Activated CD4-positive, alpha-beta T cell treated with anti-CD3 and anti-CD28 coated beads, Interleukin-2, Interleukin-4, amounts not matched to agents 100 ng/mL and 50 ng/mL, durations not matched to agents 16 hours and 8 hours (primary cell): ENCODE measurements at regions not wholly inside any gene's neighbourhood (a gene's known extent, or its start where the extent isn't known, plus 50 kb on each side); places are given as distances from the start of the nearest gene placed in this dataset.
"Not testable (repeated sequence)": the region's sequence is repeated elsewhere in the genome, so short reads cannot be mapped to it uniquely, and the experiment has no call there.

Source experiments
- DNase-seq: peaks from one replicate; pipeline ENCODE4 v3.0.0-alpha.2; 2020; ENCODE audit warnings: low spot score

DNA sequence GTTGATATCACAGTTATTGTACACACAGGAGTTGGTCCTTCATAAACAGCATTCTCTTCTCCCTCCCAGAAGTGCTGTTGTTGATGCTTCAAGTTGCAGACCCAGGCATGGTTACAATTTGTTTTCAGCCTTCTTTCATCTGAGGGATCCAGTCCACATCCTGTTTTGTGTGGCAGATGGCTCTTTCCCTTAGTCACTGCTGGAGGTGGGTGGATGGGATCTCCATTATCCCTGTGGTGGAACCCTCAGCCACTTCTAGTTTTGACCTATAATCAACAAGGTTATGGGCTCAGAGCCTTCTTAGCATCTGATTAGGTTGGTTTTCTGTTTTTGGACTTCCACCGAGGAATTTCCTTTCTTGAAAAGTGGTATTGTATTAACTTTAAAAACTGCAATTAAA, 214.2 kb downstream of the SH2D4B start:
- no peak for DNase-seq

DNA sequence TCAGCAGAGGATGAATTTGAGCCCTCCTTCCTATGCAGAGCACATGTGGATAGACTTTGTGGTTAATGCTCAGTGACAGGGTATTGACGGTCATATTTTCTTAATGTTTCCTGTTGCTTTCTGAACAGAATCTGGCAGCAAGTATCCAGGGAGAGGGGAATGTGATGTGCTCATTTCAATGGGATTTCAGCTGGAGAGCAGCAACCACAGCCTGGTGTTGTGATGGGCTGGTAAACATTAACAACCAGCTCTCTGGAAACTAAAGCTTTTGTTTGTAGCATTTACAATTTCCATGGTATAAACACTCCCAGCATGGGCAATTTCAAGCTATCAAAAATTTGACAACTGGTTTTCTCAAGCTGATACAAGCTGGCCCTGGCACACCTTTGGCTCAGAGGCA, 215.9 kb downstream of the SH2D4B start:
- no peak for DNase-seq

GRCh38 chr10:80755893-80756292, 218.2 kb downstream of the SH2D4B start:
- no peak for DNase-seq

DNA sequence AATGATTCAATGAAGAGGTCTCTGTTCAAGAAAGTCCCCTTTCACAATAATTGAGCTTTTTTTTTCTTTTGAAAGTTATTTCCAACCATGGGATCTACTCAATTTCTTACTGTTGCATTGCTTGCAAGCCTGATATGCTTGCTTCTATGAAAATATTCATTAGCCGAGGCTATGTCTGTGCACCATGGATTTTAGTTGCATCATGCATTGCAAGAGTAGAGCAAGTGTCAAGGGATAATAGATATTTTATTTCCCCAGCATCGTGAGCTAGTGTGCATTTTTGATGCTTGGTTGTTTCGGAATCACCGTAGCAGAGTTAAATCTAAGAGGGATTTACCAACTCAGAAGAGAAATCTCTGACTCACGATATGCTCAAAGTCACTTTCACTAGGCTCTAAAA, 222.0 kb downstream of the SH2D4B start:
- no peak for DNase-seq

GRCh38 chr10:80760914-80761371, 223.2 kb downstream of the SH2D4B start:
- no peak for DNase-seq

DNA sequence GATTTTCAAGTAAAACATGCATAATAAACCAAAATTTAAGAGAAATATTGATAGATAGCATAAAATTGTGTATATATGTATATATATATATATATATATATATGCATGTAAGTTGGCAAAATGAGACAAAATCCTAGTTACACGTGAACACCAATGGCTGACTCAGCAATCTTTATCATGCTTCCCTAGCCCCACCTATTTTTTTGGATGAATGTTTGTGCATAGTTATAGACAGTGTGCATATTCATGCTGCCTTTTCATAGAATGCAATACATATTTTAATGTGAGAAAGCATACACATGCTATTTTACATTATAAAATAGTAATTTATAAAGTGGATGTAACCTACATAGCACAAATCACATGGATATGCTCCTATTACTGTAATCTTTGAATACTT, 230.3 kb downstream of the SH2D4B start:
- DNase-seq, result no peak

GRCh38 chr10:80769700-80770160, 232.0 kb downstream of the SH2D4B start:
- DNase-seq, result no peak

- DNase-seq, result no peak
Measured at GRCh38 chr10:80770239-80770638, 232.5 kb downstream of the SH2D4B start.

- DNase-seq, result no peak
Measured at GRCh38 chr10:80771285-80771684, 233.6 kb downstream of the SH2D4B start.

- no peak for DNase-seq
Measured at GRCh38 chr10:80771902-80772555, 234.3 kb downstream of the SH2D4B start.

DNA sequence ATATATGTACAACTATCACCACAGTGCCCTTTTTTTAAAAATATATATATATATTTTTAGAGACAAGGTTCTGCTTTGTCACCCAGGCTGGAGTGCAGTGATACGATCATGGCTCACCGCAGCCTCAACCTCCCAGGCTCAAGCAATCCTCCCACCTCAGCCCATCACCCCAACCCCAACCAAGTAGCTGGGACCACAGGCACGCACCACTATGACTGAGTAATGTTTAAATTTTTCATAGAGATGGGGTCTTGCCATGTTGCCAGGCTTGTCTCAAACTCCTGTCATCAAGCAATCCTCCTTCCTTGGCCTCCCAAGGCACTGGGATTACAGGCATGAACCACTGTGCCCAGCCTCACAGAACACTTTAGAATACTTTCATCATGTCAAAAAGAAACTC, 234.9 kb downstream of the SH2D4B start:
- DNase-seq, result no peak

DNA sequence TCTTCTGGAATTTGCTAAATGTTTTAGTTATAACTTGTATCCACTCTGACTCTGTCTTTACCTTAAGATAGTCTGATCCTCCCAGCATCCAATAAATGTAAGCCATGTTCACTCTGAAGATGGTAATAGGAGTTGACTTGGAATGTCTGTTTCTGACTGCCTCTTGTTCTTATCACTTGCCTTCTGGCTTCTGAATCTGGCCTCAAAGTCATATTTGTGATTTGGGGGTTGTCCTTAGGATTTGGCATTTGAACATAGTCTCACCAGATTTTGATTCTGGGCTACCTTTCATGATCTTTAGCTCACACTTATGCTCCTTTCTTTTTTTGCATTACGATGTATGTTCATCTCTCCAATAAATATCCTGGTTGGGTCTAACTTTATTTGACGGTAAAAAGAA, 247.0 kb downstream of the SH2D4B start:
- no peak for DNase-seq

DNA sequence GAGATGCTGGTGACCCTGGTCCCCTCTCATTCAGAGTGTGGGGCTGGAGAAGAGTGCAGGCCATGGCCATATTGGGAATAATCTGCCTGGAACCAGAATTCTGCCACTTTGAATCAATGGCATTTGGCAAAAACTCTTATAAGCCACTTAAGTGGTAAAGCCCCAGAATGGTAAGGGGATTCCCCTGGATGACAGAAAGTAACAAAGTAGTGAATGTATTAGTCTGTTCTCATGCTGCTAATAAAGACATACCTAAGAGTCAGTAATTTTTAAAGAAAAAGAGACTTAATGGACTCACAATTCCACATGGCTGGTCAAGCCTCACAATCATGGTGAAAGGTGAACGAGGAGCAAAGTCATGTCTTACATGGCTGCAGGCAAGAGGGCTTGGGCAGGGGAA, 248.6 kb downstream of the SH2D4B start:
- DNase-seq, result no peak

GRCh38 chr10:80787952-80788351, 250.2 kb downstream of the SH2D4B start:
- no peak for DNase-seq

DNA sequence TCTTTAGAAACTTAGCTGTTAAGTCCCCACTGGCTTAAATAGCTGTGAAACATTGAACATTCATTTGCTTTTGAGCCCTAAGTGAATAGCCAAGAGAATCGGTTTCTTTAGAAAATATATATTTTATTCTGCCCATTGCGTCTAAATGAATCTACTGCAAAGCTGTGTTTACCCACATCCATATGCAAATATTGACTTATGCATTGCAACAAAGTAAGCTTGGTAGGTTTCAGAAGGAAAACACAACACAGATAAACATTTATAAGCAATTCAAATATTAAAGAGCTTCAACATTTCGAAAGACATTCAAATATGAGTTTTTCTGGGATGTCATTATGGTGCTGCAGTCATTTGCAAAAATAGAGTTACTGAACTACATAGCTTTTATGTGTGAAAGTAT, 257.3 kb downstream of the SH2D4B start:
- DNase-seq, result no peak

- DNase-seq, result no peak
Measured at GRCh38 chr10:80805343-80806020, 267.8 kb downstream of the SH2D4B start.

DNA sequence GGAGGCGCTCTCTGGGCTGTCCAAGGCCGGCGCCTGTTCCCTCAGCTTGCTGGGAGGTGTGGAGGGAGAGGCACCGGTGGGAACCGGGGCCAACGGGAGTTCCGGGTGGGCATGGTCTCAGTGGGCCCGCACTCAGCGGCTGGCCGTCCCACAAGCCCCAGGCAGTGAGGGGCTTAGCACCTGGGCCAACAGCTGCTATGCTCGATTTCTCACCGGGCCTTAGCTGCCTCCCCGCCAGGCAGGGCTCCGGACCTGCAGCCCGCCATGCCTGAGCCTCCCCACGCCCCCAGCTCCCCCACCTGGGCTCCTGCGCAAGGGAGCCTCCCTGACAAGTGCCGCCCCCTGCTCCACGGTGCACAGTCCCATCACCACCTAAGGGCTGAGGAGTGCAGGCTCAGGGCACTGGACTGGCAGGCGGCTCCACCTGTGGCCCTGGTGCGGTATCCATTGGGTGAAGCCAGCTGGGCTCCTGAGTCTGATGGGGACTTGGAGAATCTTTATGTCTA, 276.5 kb downstream of the SH2D4B start:
- no peak for DNase-seq

- no peak for DNase-seq
Measured at GRCh38 chr10:80829151-80829550, 291.4 kb downstream of the SH2D4B start.

- no peak for DNase-seq
Measured at GRCh38 chr10:80829562-80829961, 291.9 kb downstream of the SH2D4B start.

- DNase-seq, result not testable (repeated sequence)
Measured at GRCh38 chr10:80832693-80833092, 295.0 kb downstream of the SH2D4B start.

- no peak for DNase-seq
Measured at GRCh38 chr10:80855348-80855971, 317.8 kb downstream of the SH2D4B start.

- DNase-seq, result no peak
Measured at GRCh38 chr10:80856186-80856585, 318.5 kb downstream of the SH2D4B start.

GRCh38 chr10:80859279-80859678, 321.6 kb downstream of the SH2D4B start:
- not testable (repeated sequence) for DNase-seq
